HepG2 (cell line): ENCODE measurements at regions not wholly inside any gene's neighbourhood (a gene's known extent, or its start where the extent isn't known, plus 50 kb on each side); places are given as distances from the start of the nearest gene placed in this dataset.

Experiments used
- MTA3 ChIP-seq: sonication (generic); formaldehyde crosslinking; IDR thresholded peaks from 2 replicates; pipeline ENCODE4 v1.4.0; 2020; ENCODE audit warnings: missing genetic modification reagents
- RNF2 ChIP-seq: fragments of 450-650 bp; conservative IDR thresholded peaks from 2 replicates; pipeline ENCODE4 v1.6.1; 2016; ENCODE audit warnings: low read depth
- SALL2 ChIP-seq: sonication (generic); formaldehyde crosslinking; IDR thresholded peaks from 2 replicates; pipeline ENCODE4 v1.8.1; 2023; ENCODE audit warnings: mild to moderate bottlenecking, missing genetic modification reagents, inconsistent platforms
- ZBTB49 ChIP-seq: sonication (generic); formaldehyde crosslinking; IDR thresholded peaks from 2 replicates; pipeline ENCODE4 v1.4.0; 2020; ENCODE audit warnings: missing genetic modification reagents, borderline replicate concordance
- ZNF234 ChIP-seq: sonication (generic); formaldehyde crosslinking; conservative IDR thresholded peaks from 2 replicates; pipeline ENCODE4 v1.5.1; 2020; ENCODE audit warnings: mild to moderate bottlenecking, missing genetic modification reagents
- TF ChIP-seq, protein P1 (sequence below): sonication (generic); formaldehyde crosslinking; IDR thresholded peaks from 2 replicates; pipeline ENCODE4 v1.4.0; 2020; ENCODE audit warnings: mild to moderate bottlenecking, missing genetic modification reagents
- TF ChIP-seq, protein P2 (sequence below), 2 experiments: sonication (generic) in 1 of 2; formaldehyde crosslinking in 1 of 2; IDR thresholded peaks; 2 replicates each; pipeline versions ENCODE4 v1.4.0 to v1.6.1; 2016 to 2020; ENCODE audit warnings: borderline replicate concordance in 1 of 2, low read depth in 1 of 2, mild to moderate bottlenecking in 1 of 2, missing genetic modification reagents in 1 of 2

- TF ChIP-seq SALL2 (CRISPR knock-in tag) (no peak), ZBTB49 (CRISPR knock-in tag) (no peak), MTA3 (CRISPR knock-in tag) (no peak), ZNF234 (no peak), RNF2 (no peak)
- TF ChIP-seq, protein P1, sequence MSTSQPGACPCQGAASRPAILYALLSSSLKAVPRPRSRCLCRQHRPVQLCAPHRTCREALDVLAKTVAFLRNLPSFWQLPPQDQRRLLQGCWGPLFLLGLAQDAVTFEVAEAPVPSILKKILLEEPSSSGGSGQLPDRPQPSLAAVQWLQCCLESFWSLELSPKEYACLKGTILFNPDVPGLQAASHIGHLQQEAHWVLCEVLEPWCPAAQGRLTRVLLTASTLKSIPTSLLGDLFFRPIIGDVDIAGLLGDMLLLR (CRISPR knock-in tag): no peak
- TF ChIP-seq, protein P2, sequence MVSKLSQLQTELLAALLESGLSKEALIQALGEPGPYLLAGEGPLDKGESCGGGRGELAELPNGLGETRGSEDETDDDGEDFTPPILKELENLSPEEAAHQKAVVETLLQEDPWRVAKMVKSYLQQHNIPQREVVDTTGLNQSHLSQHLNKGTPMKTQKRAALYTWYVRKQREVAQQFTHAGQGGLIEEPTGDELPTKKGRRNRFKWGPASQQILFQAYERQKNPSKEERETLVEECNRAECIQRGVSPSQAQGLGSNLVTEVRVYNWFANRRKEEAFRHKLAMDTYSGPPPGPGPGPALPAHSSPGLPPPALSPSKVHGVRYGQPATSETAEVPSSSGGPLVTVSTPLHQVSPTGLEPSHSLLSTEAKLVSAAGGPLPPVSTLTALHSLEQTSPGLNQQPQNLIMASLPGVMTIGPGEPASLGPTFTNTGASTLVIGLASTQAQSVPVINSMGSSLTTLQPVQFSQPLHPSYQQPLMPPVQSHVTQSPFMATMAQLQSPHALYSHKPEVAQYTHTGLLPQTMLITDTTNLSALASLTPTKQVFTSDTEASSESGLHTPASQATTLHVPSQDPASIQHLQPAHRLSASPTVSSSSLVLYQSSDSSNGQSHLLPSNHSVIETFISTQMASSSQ (IDR thresholded peaks at IDR 0.05; ENCODE audit: low read depth): no peak
- TF ChIP-seq, protein P2 (CRISPR knock-in tag; IDR thresholded peaks at IDR 0.05; ENCODE audit: borderline replicate concordance): no peak
- TF ChIP-seq, all 625 proteins: peak for 0
These were observed 170.9 kb upstream of the ZEB2 start (continued) for GRCh38 chr2:144690771-144691170.
